Common myeloid progenitor, CD34-positive (primary cell): ENCODE measurements at regions not wholly inside any gene's neighbourhood (a gene's known extent, or its start where the extent isn't known, plus 50 kb on each side); places are given as distances from the start of the nearest gene placed in this dataset.

Experiments used
- CTCF ChIA-PET: fragments of 350-600 bp; sonication (Branson Sonifier 250); formaldehyde crosslinking; loops from one replicate; lab custom pipeline; 2021; ENCODE audit warnings: antibody characterized with exemption; lab: Charles Lee
- POLR2A ChIA-PET: fragments of 350-600 bp; sonication (Branson Sonifier 250); formaldehyde crosslinking; loops from one replicate; lab custom pipeline; 2021; ENCODE audit warnings: antibody characterized with exemption; lab: Charles Lee
- DNase-seq, 3 donors: peaks; one replicate each; pipeline versions ENCODE4 v3.0.0 to v3.0.0-alpha.2; 2013
- H3K27ac ChIP-seq, 2 experiments: 1 replicate in 1 of 2; 2 replicates in 1 of 2; pipeline ENCODE4 v1.7.0; 2013; ENCODE audit warnings: inconsistent platforms in 2 of 2, low read length in 2 of 2, mild to moderate bottlenecking in 2 of 2, low read depth in 1 of 2, moderate library complexity in 1 of 2; ENCODE audit not compliant: severe bottlenecking in 2 of 2, insufficient read depth in 1 of 2, poor library complexity in 1 of 2
- H3K27me3 ChIP-seq, 5 experiments: replicated peaks in 2 of 5; 1 replicate in 3 of 5; 2 replicates in 2 of 5; pipeline versions ENCODE4 v1.6.1 to v1.7.0; 2013; ENCODE audit warnings: low read length in 4 of 5, mild to moderate bottlenecking in 2 of 5, moderate library complexity in 2 of 5, inconsistent platforms in 1 of 5; ENCODE audit not compliant: insufficient read depth in 5 of 5, control insufficient read depth in 4 of 5
- H3K36me3 ChIP-seq, 4 experiments: 1 replicate in 2 of 4; 2 replicates in 2 of 4; pipeline versions ENCODE4 v1.6.1 to v1.7.0; 2013; ENCODE audit warnings: low read length in 3 of 4, control low read depth in 1 of 4, mild to moderate bottlenecking in 1 of 4; ENCODE audit not compliant: control insufficient read depth in 4 of 4, insufficient read depth in 4 of 4
- H3K4me1 ChIP-seq, 4 experiments: 1 replicate in 3 of 4; 2 replicates in 1 of 4; pipeline versions ENCODE4 v1.6.1 to v1.7.1; 2013; ENCODE audit warnings: low read length in 3 of 4, mild to moderate bottlenecking in 3 of 4, control low read depth in 1 of 4, inconsistent platforms in 1 of 4, moderate library complexity in 1 of 4; ENCODE audit not compliant: control insufficient read depth in 4 of 4, insufficient read depth in 4 of 4; ENCODE audit errors: control extremely low read depth in 1 of 4
- H3K4me3 ChIP-seq, 7 experiments: 1 replicate in 4 of 7; 2 replicates in 3 of 7; pipeline versions ENCODE4 v1.5.1 to v1.7.0; 2013; ENCODE audit warnings: mild to moderate bottlenecking in 7 of 7, low read length in 6 of 7, moderate library complexity in 6 of 7, inconsistent platforms in 2 of 7, low read depth in 2 of 7, control low read depth in 1 of 7; ENCODE audit not compliant: insufficient read depth in 4 of 7, control insufficient read depth in 1 of 7; ENCODE audit errors: extremely low read depth in 1 of 7
- H3K9me3 ChIP-seq, 5 experiments: 1 replicate in 4 of 5; 2 replicates in 1 of 5; pipeline versions ENCODE4 v1.6.1 to v1.7.1; 2013; ENCODE audit warnings: low read length in 4 of 5, mild to moderate bottlenecking in 2 of 5, inconsistent platforms in 1 of 5, low read depth in 1 of 5, moderate library complexity in 1 of 5; ENCODE audit not compliant: control insufficient read depth in 4 of 5, insufficient read depth in 2 of 5; ENCODE audit errors: control extremely low read depth in 1 of 5
- WGBS: methylation state at CpG from one replicate; pipeline ENCODE4 v1.1.5; 2013; ENCODE audit not compliant: insufficient coverage; 5-methylcytosine and 5-hydroxymethylcytosine counted together

GRCh38 chr12:83823386-83824045 lies 1089.1 kb downstream of the SLC6A15 start:
- CTCF ChIA-PET, result interaction anchor here (0.6 to 4.8 kb wide), 4 partner anchors 15 to 1299 kb away, joined by 4 to 28 read pairs (median 5); partner anchors contain the start of gene TMTC2
- Histone ChIP-seq H3K9me3 (no peaks in the 10 kb centered on the region), H3K27me3 (no peaks in the 10 kb centered on the region), H3K4me1 (no peaks in the 10 kb centered on the region), H3K36me3 (no peaks in the 10 kb centered on the region), H3K4me3 (no peak overlapping the region), H3K27ac (no peak overlapping the region)
- POLR2A ChIA-PET, result no interaction called here
- 83% methylated on average over 8 of the region's 8 CpGs for WGBS
- peak; percentile 26 to 34 (median 34) for DNase-seq

- no peaks in the 10 kb centered on the region for H3K4me1 ChIP-seq
These were observed 1090.6 kb downstream of the SLC6A15 start for GRCh38 chr12:83821967-83822366.

GRCh38 chr12:83818881-83819280 lies 1093.7 kb downstream of the SLC6A15 start:
- ChIA-PET CTCF (no interaction called here), POLR2A (no interaction called here)
- H3K27ac ChIP-seq, result no peak overlapping the region
- H3K27me3 ChIP-seq, result no peaks in the 10 kb centered on the region
- no peak overlapping the region for H3K4me3 ChIP-seq
- H3K4me1 ChIP-seq, result no peaks in the 10 kb centered on the region
- 100% methylated on average over 1 of the region's 1 CpG for WGBS
- no peaks in the 10 kb centered on the region for H3K36me3 ChIP-seq
- H3K9me3 ChIP-seq, result no peaks in the 10 kb centered on the region
- no peak for DNase-seq

More at GRCh38 chr12:83821967-83822366, 1090.6 kb downstream of the SLC6A15 start:
- POLR2A ChIA-PET, result no interaction called here
- DNase-seq, result no peak
- no peak overlapping the region for H3K4me3 ChIP-seq
- H3K36me3 ChIP-seq, result no peaks in the 10 kb centered on the region
- no peaks in the 10 kb centered on the region for H3K9me3 ChIP-seq
- no peaks in the 10 kb centered on the region for H3K27me3 ChIP-seq
- 88% methylated on average over 1 of the region's 1 CpG for WGBS
- CTCF ChIA-PET, result no interaction called here
- no peak overlapping the region for H3K27ac ChIP-seq

GRCh38 chr12:83817730-83818129 lies 1094.9 kb downstream of the SLC6A15 start:
- no peaks in the 10 kb centered on the region for H3K27me3 ChIP-seq
- ChIA-PET CTCF (no interaction called here), POLR2A (no interaction called here)
- H3K4me1 ChIP-seq, result no peaks in the 10 kb centered on the region
- no peaks in the 10 kb centered on the region for H3K9me3 ChIP-seq
- 100% methylated on average over 1 of the region's 1 CpG for WGBS
- DNase-seq, result no peak
- H3K36me3 ChIP-seq, result no peaks in the 10 kb centered on the region
- no peak overlapping the region for H3K4me3 ChIP-seq
- H3K27ac ChIP-seq, result no peak overlapping the region

GRCh38 chr12:83808591-83808990 lies 1104.0 kb downstream of the SLC6A15 start:
- ChIA-PET POLR2A (no interaction called here), CTCF (interaction anchor here (1.3 kb wide), 1 partner anchor 15 kb away, joined by 5 read pairs; no protein-coding TSS in a partner anchor)
- no peaks in the 10 kb centered on the region for H3K27me3 ChIP-seq
- no peaks in the 10 kb centered on the region for H3K9me3 ChIP-seq
- H3K27ac ChIP-seq, result no peak overlapping the region
- no peaks in the 10 kb centered on the region for H3K36me3 ChIP-seq
- WGBS, result no CpG with 5 or more reads among the region's 3 CpGs
- no peaks in the 10 kb centered on the region for H3K4me1 ChIP-seq
- no peak for DNase-seq
- H3K4me3 ChIP-seq, result no peak overlapping the region

- ChIA-PET CTCF (interaction anchor here (1.3 kb wide), 1 partner anchor 16 kb away, joined by 5 read pairs; no protein-coding TSS in a partner anchor), POLR2A (no interaction called here)
- DNase-seq, result no peak
- H3K4me3 ChIP-seq, result no peak overlapping the region
- no peaks in the 10 kb centered on the region for H3K4me1 ChIP-seq
- no peak overlapping the region for H3K27ac ChIP-seq
- no peaks in the 10 kb centered on the region for H3K27me3 ChIP-seq
- no peaks in the 10 kb centered on the region for H3K9me3 ChIP-seq
- WGBS, result 100% methylated on average over 2 of the region's 3 CpGs
- H3K36me3 ChIP-seq, result no peaks in the 10 kb centered on the region
These were observed 1104.7 kb downstream of the SLC6A15 start for GRCh38 chr12:83807871-83808270.

DNA sequence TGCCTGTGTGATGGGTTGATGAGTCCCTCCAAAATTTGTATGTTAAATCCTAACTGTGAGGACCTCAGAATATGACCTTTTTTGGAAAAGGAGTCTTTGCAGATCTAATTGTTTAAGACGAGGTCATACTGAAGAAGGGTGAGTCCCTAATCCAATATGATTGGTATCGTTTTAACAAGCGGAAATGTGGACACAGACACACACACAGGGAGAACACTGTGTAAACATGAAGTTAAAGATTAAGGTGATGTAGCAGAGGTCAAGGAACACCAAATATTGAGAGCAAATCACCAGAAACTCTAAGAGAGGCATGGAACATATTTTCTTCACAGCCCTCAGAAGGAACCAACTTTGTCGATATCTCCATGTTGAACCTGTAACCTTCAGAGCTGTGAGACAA lies 1106.7 kb downstream of the SLC6A15 start:
- CTCF ChIA-PET, result no interaction called here
- POLR2A ChIA-PET, result no interaction called here
- no peaks in the 10 kb centered on the region for H3K36me3 ChIP-seq
- no peak overlapping the region for H3K27ac ChIP-seq
- H3K9me3 ChIP-seq, result no peaks in the 10 kb centered on the region
- H3K4me3 ChIP-seq, result no peak overlapping the region
- 93% methylated on average over 3 of the region's 4 CpGs for WGBS
- no peaks in the 10 kb centered on the region for H3K27me3 ChIP-seq
- DNase-seq, result no peak
- no peaks in the 10 kb centered on the region for H3K4me1 ChIP-seq
